ENCODE measurements at regions not wholly inside any gene's neighbourhood (a gene's known extent, or its start where the extent isn't known, plus 50 kb on each side); places are given as distances from the start of the nearest gene placed in this dataset.
A peak's percentile ranks its signal among the peaks of the same experiment; 100 is the strongest.

DNA sequence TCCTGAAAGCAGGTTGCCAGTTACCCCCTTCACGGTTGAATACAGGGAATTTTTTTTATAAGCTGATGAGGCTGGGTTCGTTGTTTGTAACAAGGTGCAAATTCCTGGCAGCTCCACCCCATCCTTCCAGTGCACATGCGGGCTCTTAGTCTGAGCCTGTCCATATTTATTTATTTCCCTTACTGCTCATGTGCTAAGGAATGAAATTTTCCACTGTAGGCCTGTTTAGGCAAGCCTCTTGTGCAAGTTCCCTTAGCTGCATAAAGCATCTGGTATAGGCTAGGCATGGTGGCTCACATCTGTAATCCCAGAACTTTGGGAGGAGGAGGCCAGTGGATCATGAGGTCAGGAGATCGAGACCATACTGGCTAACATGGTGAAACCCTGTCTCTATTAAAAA is 560.9 kb upstream of the PCDH9 start:
- DNase-seq (ENCODE audit: low spot score), result no peak

GRCh38 chr13:67776151-67776550 is 546.0 kb upstream of the PCDH9 start:
- no peak for DNase-seq (ENCODE audit: low spot score)

GRCh38 chr13:67775359-67775758 is 545.2 kb upstream of the PCDH9 start:
- DNase-seq (ENCODE audit: low spot score), result no peak

GRCh38 chr13:67772807-67773453 is 542.8 kb upstream of the PCDH9 start:
- no peak for DNase-seq (ENCODE audit: low spot score)

DNA sequence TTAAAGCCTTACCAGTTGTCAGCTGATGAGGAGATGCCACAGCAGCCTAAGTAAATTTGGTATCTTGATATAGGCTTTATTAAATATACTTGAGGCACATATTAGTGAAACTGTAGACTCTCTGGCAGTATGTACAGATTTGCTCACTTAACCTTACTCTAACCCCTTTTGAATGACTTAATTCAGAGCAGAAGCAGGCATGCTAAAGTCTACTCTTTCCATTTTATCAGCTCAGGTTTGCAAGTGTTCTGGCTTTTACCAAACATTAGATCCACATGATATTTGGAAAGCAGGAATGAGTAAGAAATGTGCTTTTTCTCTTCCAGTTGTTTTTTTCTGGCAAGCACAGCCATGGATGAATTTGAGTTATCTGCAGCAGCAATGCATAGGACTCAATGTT is 541.0 kb upstream of the PCDH9 start:
- DNase-seq (ENCODE audit: low spot score), result no peak

- peak; percentile 15 for DNase-seq (ENCODE audit: low spot score)
These were observed 539.8 kb upstream of the PCDH9 start for GRCh38 chr13:67769987-67770341.

DNA sequence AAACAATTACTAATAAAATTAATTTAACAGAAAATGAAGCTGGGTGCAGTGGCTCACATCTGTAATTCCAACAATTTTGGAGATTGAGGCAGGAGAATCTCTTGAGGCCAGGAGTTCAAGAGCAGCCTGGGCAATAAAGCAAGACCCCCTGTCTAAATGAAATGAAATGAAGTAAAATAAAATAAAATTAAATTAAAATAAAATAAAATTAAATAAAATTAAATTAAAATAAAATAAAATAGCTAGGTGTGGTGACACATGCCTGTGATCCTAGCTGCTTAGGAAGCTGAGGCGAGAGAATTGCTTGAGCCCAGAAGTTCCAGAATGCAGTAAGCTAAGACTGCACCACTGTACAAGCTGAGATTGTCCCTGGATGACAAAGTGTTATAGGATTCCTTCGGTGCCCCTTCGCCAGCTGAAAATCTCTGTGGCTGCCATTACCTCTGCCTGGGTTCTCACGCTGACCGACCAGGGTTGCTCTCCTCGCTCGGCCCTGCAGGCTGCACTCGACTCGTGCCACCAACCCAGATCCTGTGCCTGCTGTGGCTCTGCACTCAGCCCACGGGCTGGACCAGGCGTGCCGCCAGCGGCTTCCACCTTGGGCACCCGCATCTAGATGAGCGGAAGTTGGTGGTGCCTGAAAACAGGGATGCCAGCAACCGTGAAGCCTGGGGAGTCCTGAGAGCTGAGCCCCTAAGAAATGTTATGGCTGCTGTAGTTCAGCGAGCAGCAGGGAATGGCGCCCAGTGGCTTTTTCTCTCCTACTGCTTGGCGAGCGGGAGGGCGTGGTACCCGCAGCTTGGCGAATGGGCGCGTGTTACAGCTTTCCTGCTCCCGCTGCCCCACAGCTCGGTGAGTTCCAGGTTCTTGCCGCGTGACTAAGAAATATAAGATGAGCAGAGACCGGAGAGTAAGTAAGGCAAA is 539.2 kb upstream of the PCDH9 start:
- no peak for DNase-seq (ENCODE audit: low spot score)

GRCh38 chr13:67763984-67764383 is 533.8 kb upstream of the PCDH9 start:
- DNase-seq (ENCODE audit: low spot score), result no peak

DNA sequence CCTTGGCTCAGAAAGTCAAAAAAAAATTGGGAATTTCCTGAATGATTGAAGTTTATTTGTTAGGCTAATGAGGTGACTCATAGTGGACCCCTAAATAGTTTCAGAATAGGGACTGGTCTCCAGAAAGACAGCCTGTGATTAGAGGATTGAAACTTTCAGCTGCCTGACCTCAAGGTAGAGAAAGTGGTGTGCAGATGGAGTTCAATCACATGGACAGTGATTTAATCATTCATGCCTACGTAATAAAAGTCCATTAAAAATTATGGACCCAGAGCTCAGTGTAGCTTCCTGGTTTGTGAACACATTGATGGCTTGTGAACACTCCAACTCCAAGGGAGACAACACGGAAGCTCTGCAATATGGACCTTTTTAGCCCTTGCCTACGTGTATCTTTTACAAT is 533.2 kb upstream of the PCDH9 start:
- no peak for DNase-seq (ENCODE audit: low spot score)

- no peak for DNase-seq (ENCODE audit: low spot score)
These were observed 528.8 kb upstream of the PCDH9 start for GRCh38 chr13:67758975-67759374.

GRCh38 chr13:67754012-67754411 is 523.9 kb upstream of the PCDH9 start:
- no peak for DNase-seq (ENCODE audit: low spot score)

DNA sequence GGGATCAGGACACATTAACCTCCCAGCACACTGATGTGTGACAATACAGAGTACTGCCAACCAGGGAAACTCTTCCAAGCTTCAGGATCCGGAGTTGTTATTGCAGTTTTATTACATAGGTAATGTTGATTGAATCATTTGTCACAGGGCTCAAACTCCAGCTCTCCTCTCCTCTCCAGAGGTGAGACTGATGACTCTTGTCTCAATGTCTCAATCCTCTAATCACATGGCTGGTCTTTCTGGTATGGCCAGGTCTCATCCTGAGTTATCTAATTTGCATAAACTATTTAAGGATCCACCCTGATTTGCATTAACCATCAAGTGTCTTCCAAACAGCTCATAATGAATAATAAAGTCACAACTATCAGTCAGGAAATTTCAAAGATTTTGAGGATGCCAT is 522.6 kb upstream of the PCDH9 start:
- no peak for DNase-seq (ENCODE audit: low spot score)

DNA sequence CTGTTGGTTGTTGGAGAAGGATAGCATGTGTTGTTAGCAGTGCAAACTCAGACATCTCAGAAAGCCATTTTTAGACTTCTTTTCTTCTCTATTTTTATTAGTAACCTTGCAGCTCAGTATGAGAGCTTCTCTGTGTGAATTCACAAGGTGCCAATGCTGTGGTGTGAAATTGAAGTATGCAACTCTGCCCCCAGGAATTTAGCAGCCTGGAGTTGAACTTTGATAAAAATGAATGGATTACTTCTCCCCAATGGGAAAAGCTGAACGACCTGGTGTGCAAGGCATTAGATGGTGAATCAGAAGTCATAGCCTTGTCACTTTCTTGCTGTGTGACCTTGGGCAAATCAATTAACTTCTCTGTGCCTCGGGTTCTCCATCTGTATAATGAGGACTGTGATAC is 512.3 kb upstream of the PCDH9 start:
- no peak for DNase-seq (ENCODE audit: low spot score)

DNA sequence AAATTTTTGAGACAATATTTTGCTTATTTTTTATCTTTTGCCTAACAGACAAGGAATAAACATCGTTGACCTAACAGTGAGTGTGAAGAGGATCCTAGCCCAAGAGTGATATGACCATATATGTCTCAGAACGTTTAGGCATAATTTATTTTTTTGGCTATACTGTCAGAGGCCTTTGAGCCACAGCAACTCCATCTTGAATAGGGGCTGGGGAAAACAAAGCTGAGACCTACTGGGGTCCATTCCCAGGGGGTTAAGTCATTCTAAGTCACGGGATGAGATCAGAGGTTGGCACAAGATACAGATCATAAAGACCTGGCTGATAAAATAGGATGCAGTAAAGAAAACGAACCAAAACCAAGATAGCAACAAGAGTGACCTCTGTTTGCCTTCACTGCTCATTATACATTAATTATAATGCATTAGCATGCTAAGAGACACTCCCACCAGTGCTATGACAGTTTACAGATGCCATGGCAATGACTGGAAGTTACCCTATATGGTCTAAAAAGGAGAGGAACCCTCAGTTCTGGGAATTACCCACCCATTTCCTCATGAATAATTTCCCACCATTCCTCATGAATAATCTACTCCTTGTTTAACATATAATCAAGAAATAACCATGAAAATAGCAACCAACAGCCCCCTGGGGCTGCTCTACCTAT is 510.9 kb upstream of the PCDH9 start:
- DNase-seq (ENCODE audit: low spot score), result no peak

- no peak for DNase-seq (ENCODE audit: low spot score)
These were observed 506.7 kb upstream of the PCDH9 start for GRCh38 chr13:67736646-67737420.

GRCh38 chr13:67735651-67736050 is 505.5 kb upstream of the PCDH9 start:
- no peak for DNase-seq (ENCODE audit: low spot score)

DNA sequence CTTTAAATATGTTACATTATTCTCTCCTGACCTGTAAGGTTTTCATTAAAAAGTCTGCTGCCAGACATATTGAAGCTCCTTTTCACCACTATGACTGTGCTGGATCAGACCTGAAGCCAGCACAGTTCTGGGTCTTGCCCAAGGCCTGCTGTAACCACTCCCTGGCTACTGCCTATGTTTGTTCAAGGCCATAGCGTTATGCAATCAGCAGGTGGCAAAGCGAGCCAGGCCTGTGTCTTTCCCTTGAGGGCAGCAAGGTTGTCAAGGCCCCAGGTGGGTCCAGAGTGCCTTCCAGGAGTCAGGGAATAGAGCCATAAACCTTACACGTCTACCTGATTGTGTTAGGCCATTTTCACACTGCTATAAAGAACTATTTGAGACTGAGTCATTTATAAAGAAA is 496.8 kb upstream of the PCDH9 start:
- DNase-seq (ENCODE audit: low spot score), result no peak

DNA sequence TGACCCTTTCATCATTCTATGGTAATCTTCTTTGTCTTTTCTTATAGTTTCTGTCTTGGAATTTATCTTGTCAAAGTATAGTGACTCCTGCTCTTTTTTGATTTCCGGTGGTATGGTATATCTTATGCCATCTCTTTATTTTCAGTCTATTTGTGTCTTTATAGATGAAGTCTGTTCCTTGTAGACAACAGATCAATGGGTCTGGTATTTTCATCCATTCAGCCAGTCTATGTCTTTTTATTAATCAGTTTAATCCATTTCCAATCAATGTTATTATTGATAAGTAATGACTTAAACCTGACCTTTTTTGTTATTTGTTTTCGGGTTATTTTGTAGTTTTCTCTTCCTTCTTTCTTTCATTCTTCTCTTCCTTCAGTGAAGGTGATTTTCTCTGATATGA is 495.9 kb upstream of the PCDH9 start:
- no peak for DNase-seq (ENCODE audit: low spot score)

DNA sequence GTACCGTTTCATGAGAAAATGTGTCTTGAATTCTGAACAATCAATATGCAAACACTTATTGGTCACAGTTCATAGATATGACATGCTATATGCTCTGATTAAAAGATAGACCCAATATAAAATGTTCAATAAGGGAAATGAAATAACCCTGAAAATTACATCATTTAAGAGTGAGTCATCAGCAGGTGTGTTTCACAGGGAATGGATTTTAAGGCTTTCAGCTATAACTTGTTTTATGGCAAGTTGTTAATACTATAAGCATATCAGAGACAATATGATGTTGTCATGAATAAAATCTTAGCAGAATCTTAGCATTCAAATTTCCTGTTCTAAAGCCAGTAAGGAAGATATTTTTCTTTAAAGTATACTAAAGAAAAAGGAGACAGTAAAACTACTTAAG is 483.4 kb upstream of the PCDH9 start:
- DNase-seq (ENCODE audit: low spot score), result no peak

GRCh38 chr13:67696775-67697174 is 466.6 kb upstream of the PCDH9 start:
- no peak for DNase-seq (ENCODE audit: low spot score)

DNA sequence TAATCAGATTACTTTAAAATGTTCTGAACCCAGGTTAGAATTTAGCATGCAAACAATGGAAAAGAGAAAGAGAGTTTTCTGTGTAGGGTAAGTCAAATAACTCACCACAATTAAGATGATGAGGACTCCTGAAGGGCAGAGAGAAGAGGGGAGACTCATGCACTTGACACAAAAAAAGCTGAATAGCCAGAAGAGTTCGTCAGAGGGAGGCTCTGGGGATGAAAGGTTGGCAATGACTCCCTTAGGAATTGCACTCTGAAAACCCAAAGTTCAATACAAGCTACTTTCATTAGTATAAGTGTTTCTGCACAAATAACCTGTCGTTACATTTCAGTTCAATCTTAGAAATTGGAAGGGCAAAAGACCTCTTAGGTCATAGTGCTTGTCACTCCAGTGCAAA is 434.4 kb upstream of the PCDH9 start:
- DNase-seq (ENCODE audit: low spot score), result no peak

- no peak for DNase-seq (ENCODE audit: low spot score)
These were observed 432.9 kb upstream of the PCDH9 start for GRCh38 chr13:67662997-67663396.
